GM18499 (cell line): ENCODE measurements at regions not wholly inside any gene's neighbourhood (a gene's known extent, or its start where the extent isn't known, plus 50 kb on each side); places are given as distances from the start of the nearest gene placed in this dataset.
"Not testable (repeated sequence)": the region's sequence is repeated elsewhere in the genome, so short reads cannot be mapped to it uniquely, and the experiment has no call there.

Source experiments
- ATAC-seq: cut with Tn5 transposase; IDR thresholded peaks from one replicate; pipeline ENCODE4 v1.9.1; 2021; ENCODE audit warnings: moderate number of reproducible peaks; ENCODE audit not compliant: insufficient read depth, unreplicated experiment

- ATAC-seq, result no peak
Observed at GRCh38 chrX:112377481-112377880, 294.9 kb upstream of the TRPC5 start.

GRCh38 chrX:112368371-112368770 is 285.8 kb upstream of the TRPC5 start:
- no peak for ATAC-seq

GRCh38 chrX:112367065-112367464 is 284.5 kb upstream of the TRPC5 start:
- ATAC-seq, result no peak

- no peak for ATAC-seq
Observed at GRCh38 chrX:112359906-112360305, 277.3 kb upstream of the TRPC5 start.

- ATAC-seq, result no peak
Observed at GRCh38 chrX:112355931-112356330, 273.4 kb upstream of the TRPC5 start.

GRCh38 chrX:112341598-112341997 is 259.0 kb upstream of the TRPC5 start:
- no peak for ATAC-seq

GRCh38 chrX:112313201-112313600 is 230.6 kb upstream of the TRPC5 start:
- ATAC-seq, result no peak

- no peak for ATAC-seq
Observed at GRCh38 chrX:112306027-112306426, 223.5 kb upstream of the TRPC5 start.

- ATAC-seq, result no peak
Observed at GRCh38 chrX:112279940-112280339, 197.4 kb upstream of the TRPC5 start.

- no peak for ATAC-seq
Observed at GRCh38 chrX:112270991-112271390, 188.4 kb upstream of the TRPC5 start.

- no peak for ATAC-seq
Observed at GRCh38 chrX:112266136-112266535, 183.6 kb upstream of the TRPC5 start.

GRCh38 chrX:112259375-112259774 is 176.8 kb upstream of the TRPC5 start:
- ATAC-seq, result no peak

- no peak for ATAC-seq
Observed at GRCh38 chrX:112254896-112255295, 172.3 kb upstream of the TRPC5 start.

GRCh38 chrX:112247714-112248113 is 165.1 kb upstream of the TRPC5 start:
- no peak for ATAC-seq

- ATAC-seq, result no peak
Observed at GRCh38 chrX:112235547-112235946, 153.0 kb upstream of the TRPC5 start.

GRCh38 chrX:112233164-112233563 is 150.6 kb upstream of the TRPC5 start:
- no peak for ATAC-seq

- not testable (repeated sequence) for ATAC-seq
Observed at GRCh38 chrX:112226795-112227194, 144.2 kb upstream of the TRPC5 start.

GRCh38 chrX:112223391-112223790 is 140.8 kb upstream of the TRPC5 start:
- no peak for ATAC-seq

- ATAC-seq, result no peak
Observed at GRCh38 chrX:112218388-112218787, 135.8 kb upstream of the TRPC5 start.

GRCh38 chrX:112211459-112211858 is 128.9 kb upstream of the TRPC5 start:
- ATAC-seq, result peak; percentile 75

- no peak for ATAC-seq
Observed at GRCh38 chrX:112197840-112198239, 115.3 kb upstream of the TRPC5 start.

- no peak for ATAC-seq
Observed at GRCh38 chrX:112190646-112191045, 108.1 kb upstream of the TRPC5 start.

GRCh38 chrX:112181361-112181760 is 98.8 kb upstream of the TRPC5 start:
- not testable (repeated sequence) for ATAC-seq
